Fibroblast of lung (primary cell): ENCODE measurements at regions not wholly inside any gene's neighbourhood (a gene's known extent, or its start where the extent isn't known, plus 50 kb on each side); places are given as distances from the start of the nearest gene placed in this dataset.

Source experiments
- EZH2 ChIP-seq: IDR thresholded peaks from 2 replicates; pipeline ENCODE4 v1.5.1; 2012; ENCODE audit warnings: low read length, control low read depth, mild to moderate bottlenecking; ENCODE audit errors: missing control alignments
- TF ChIP-seq, protein P1 (sequence below), 2 donors: IDR thresholded peaks in 1 of 2; conservative IDR thresholded peaks in 1 of 2; 1 replicate in 1 of 2; 2 replicates in 1 of 2; pipeline ENCODE4 v1.5.1; 2011 to 2012; ENCODE audit warnings: low read length in 2 of 2, control low read depth in 1 of 2, inconsistent platforms in 1 of 2, low read depth in 1 of 2, mild to moderate bottlenecking in 1 of 2

DNA sequence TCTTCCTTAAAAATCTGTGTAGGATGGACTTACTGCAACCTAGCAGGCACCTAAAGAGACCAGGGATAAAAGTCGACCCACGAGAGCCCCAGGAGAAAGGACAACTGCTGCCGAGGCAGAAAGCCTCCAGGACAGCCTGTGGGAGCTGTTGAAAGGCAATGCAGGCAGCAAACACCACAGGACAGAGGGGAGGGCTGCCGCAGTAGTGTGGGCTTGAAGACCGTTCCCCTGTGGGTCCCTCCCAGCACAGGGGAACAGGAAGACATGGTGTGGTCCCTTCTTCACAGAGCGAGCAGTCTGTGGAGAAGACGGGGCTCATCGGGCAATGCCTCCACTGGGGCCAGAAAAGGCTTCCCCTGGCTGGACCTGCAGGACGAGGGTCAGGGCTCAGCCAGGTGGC is 58.5 kb upstream of the GATA2 start:
- no peak for TF ChIP-seq EZH2
- TF ChIP-seq, protein P1, sequence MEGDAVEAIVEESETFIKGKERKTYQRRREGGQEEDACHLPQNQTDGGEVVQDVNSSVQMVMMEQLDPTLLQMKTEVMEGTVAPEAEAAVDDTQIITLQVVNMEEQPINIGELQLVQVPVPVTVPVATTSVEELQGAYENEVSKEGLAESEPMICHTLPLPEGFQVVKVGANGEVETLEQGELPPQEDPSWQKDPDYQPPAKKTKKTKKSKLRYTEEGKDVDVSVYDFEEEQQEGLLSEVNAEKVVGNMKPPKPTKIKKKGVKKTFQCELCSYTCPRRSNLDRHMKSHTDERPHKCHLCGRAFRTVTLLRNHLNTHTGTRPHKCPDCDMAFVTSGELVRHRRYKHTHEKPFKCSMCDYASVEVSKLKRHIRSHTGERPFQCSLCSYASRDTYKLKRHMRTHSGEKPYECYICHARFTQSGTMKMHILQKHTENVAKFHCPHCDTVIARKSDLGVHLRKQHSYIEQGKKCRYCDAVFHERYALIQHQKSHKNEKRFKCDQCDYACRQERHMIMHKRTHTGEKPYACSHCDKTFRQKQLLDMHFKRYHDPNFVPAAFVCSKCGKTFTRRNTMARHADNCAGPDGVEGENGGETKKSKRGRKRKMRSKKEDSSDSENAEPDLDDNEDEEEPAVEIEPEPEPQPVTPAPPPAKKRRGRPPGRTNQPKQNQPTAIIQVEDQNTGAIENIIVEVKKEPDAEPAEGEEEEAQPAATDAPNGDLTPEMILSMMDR (conservative IDR thresholded peaks at IDR 0.05 in 1 of 2, IDR thresholded peaks at IDR 0.05 in 1 of 2; ENCODE audit: low read depth in 1 of 2, low read length in 2 of 2) = no peak
